A673 (cell line): ENCODE measurements at regions not wholly inside any gene's neighbourhood (a gene's known extent, or its start where the extent isn't known, plus 50 kb on each side); places are given as distances from the start of the nearest gene placed in this dataset.

ENCODE experiments used
- BruUV-seq: library from RNA; stranded (reverse); fragments of 400-500 nt; replicated peaks from 2 replicates; lab custom pipeline; 2021; lab: Mats Ljungman, UMichigan
- CTCF ChIA-PET: fragments of 300-600 bp; sonication (Branson Sonifier 250); formaldehyde crosslinking; loops from one replicate; lab custom pipeline; 2022; ENCODE audit warnings: antibody characterized with exemption; lab: Charles Lee
- POLR2A ChIA-PET: fragments of 300-600 bp; sonication (Branson Sonifier 250); formaldehyde crosslinking; loops from one replicate; lab custom pipeline; 2022; ENCODE audit warnings: antibody characterized with exemption; ENCODE audit not compliant: low non-redundant PET; lab: Charles Lee
- DNase-seq: peaks from one replicate; pipeline ENCODE4 v3.0.0-alpha.2; 2015; ENCODE audit warnings: low spot score
- H3K27ac ChIP-seq: fragments of 200-600 bp; sonication (generic); 2 replicates; pipeline ENCODE4 v1.5.1; 2016; ENCODE audit warnings: mixed run types, low read depth, mild to moderate bottlenecking, mixed read lengths, antibody characterized with exemption, low read length; ENCODE audit not compliant: poor library complexity, severe bottlenecking
- H3K27me3 ChIP-seq: fragments of 200-600 bp; sonication (generic); replicated peaks from 2 replicates; pipeline ENCODE4 v1.6.1; 2017; ENCODE audit warnings: mixed run types, low read depth, mild to moderate bottlenecking, mixed read lengths, antibody characterized with exemption, low read length; ENCODE audit not compliant: insufficient read depth, poor library complexity
- H3K36me3 ChIP-seq: fragments of 200-600 bp; sonication (generic); 2 replicates; pipeline ENCODE4 v1.6.1; 2016; ENCODE audit warnings: mixed run types, mild to moderate bottlenecking, mixed read lengths, antibody characterized with exemption, low read length; ENCODE audit not compliant: insufficient read depth, poor library complexity, severe bottlenecking
- H3K4me1 ChIP-seq: fragments of 200-600 bp; sonication (generic); 2 replicates; pipeline ENCODE4 v1.6.1; 2017; ENCODE audit warnings: mixed run types, mild to moderate bottlenecking, mixed read lengths, antibody characterized with exemption, low read length; ENCODE audit not compliant: insufficient read depth, poor library complexity, severe bottlenecking
- H3K4me3 ChIP-seq: fragments of 200-600 bp; sonication (generic); 2 replicates; pipeline ENCODE4 v1.5.1; 2016; ENCODE audit warnings: low read depth, mixed run types, mild to moderate bottlenecking, mixed read lengths, low read length; ENCODE audit not compliant: poor library complexity, severe bottlenecking
- H3K9me3 ChIP-seq: fragments of 200-600 bp; sonication (generic); 2 replicates; pipeline ENCODE4 v1.6.1; 2016; ENCODE audit warnings: mixed run types, low read depth, mild to moderate bottlenecking, mixed read lengths, antibody characterized with exemption, low read length; ENCODE audit not compliant: poor library complexity, severe bottlenecking
- CTCF ChIP-seq: fragments of 300-800, 200-600 bp; sonication (generic); conservative IDR thresholded peaks from 2 replicates; pipeline ENCODE4 v1.5.1; 2017; ENCODE audit warnings: low read depth, mild to moderate bottlenecking, antibody characterized with exemption, low read length, moderate library complexity, mixed read lengths
- EZH2 ChIP-seq: fragments of 200-600 bp; sonication (generic); IDR thresholded peaks from 2 replicates; pipeline ENCODE4 v1.6.1; 2017; ENCODE audit warnings: borderline replicate concordance, low read depth, mild to moderate bottlenecking, mixed read lengths, antibody characterized with exemption, low read length; ENCODE audit not compliant: poor library complexity, severe bottlenecking
- intact Hi-C: fragments of 100-400 bp; cut with micrococcal nuclease; formaldehyde crosslinking; loops from one replicate; pipeline ENCODE4 v1.10.0; 2022; ENCODE audit not compliant: unreplicated experiment

- no TSS peak for BruUV-seq
- TF ChIP-seq EZH2, result no peak
- no peak for TF ChIP-seq CTCF
- CTCF ChIA-PET, result no interaction called here
- Histone ChIP-seq H3K4me1 (no peaks in the 10 kb centered on the region), H3K27ac (no peak overlapping the region), H3K36me3 (no peaks in the 10 kb centered on the region), H3K4me3 (no peak overlapping the region), H3K27me3 (no peaks in the 10 kb centered on the region), H3K9me3 (no peaks in the 10 kb centered on the region)
- no peak for DNase-seq
- intact Hi-C loops, result no loop called here
- POLR2A ChIA-PET, result no interaction called here
These were observed 428.9 kb downstream of the EPHA4 start for GRCh38 chr2:221143231-221143630.

GRCh38 chr2:221144909-221145308 lies 427.2 kb downstream of the EPHA4 start:
- Histone ChIP-seq H3K4me1 (no peaks in the 10 kb centered on the region), H3K9me3 (no peaks in the 10 kb centered on the region), H3K27ac (no peak overlapping the region), H3K4me3 (no peak overlapping the region), H3K36me3 (no peaks in the 10 kb centered on the region), H3K27me3 (no peaks in the 10 kb centered on the region)
- intact Hi-C loops, result no loop called here
- no peak for DNase-seq
- ChIA-PET POLR2A (no interaction called here), CTCF (no interaction called here)
- no TSS peak for BruUV-seq
- no peak for TF ChIP-seq CTCF
- TF ChIP-seq EZH2, result no peak

- H3K4me3 ChIP-seq, result no peak overlapping the region
- H3K4me1 ChIP-seq, result no peaks in the 10 kb centered on the region
- CTCF ChIA-PET, result no interaction called here
- H3K27ac ChIP-seq, result no peak overlapping the region
- POLR2A ChIA-PET, result no interaction called here
- H3K9me3 ChIP-seq, result no peaks in the 10 kb centered on the region
- intact Hi-C loops, result no loop called here
- H3K36me3 ChIP-seq, result no peaks in the 10 kb centered on the region
- no peaks in the 10 kb centered on the region for H3K27me3 ChIP-seq
- TF ChIP-seq CTCF (no peak), EZH2 (no peak)
- BruUV-seq, result no TSS peak
- no peak for DNase-seq
These were observed 426.7 kb downstream of the EPHA4 start for GRCh38 chr2:221145396-221145795.
